SW 1271 (cell line): ENCODE measurements at regions not wholly inside any gene's neighbourhood (a gene's known extent, or its start where the extent isn't known, plus 50 kb on each side); places are given as distances from the start of the nearest gene placed in this dataset.

Source experiments
- DNase-seq, 2 experiments: peaks; one replicate each; lab custom pipeline; 2025; lab: John Stamatoyannopoulos, UW

DNA sequence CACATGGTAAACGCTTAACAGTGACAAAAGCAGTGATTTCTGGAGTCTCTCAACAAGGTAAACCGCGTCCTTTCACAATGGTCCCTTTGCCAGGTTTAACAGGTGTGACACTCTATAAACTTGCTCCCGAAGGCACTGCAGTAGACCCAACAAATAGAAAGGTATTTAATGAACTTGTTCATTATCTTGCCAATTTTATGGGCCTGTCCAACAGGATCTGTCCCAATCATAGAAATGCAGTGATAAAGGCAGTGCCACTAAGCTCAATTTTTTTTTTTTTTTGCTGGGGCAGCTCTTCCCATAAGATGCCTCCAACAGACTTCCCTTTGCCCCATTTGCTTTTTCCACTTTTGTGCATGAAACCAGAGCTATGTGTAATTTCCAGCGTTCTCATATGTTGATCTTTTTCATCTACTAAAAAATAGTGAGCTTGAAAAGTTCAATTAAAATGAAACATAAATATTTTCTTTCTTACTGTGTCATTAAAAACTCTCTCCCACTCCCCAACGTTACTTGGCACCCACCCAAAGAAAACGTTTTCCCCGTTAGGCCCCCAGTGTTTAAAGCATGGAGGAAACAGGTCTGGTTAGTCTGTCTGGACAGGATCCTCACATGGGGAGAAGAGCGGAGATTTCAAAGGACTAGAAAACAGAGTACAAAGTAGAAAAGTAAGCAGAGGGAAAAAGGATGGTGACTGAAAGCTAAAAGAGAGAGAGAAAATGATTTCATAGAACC, 80.9 kb upstream of the SPATA31D4 start:
- DNase-seq, result no peak

- DNase-seq, result peak in 1 of 2 experiments; percentile 36
Measured at GRCh38 chr9:81848472-81848871, 79.8 kb upstream of the SPATA31D4 start.

- no peak for DNase-seq
Measured at GRCh38 chr9:81849631-81850259, 78.5 kb upstream of the SPATA31D4 start.

DNA sequence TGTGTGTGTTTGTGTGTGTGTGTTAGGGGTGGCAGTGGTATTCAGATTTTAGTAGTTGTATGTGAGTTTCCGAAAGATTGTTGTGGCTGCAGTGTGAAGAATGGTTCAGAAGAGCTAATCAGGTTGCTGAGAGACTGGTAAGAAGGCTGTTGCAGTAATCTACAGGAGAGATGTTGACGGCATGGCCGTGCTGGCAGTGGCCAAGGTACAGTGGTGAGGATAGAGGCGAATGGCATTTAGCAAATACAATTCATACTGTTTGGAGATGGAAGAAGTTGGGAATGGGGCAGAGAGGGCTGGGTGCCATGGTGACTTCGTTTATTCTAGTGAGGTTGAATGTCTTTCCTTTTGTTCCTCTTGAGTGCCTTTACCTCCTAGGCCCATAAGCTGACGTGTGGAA, 77.5 kb upstream of the SPATA31D4 start:
- DNase-seq, result no peak

DNA sequence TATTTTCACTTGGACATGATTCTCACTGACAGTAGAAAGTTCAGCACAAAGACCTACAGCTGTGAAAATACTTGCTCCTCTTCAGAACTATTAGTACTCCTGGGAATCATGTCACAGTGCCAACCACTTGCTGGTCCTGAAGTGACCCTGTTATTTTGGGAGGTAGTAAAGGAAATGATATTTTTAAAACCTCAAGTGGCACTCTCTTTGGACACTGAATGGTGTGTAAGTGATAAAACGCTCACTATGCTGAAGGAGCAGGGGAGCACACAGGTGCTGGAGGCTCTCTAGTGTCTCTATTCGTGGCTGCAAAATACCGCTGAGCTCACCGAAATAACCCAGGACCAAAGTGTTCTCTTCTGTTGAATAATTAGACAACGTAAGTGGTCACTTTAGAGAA, 76.9 kb upstream of the SPATA31D4 start:
- no peak for DNase-seq

GRCh38 chr9:81852820-81853219, 75.4 kb upstream of the SPATA31D4 start:
- DNase-seq, result no peak

GRCh38 chr9:81855538-81855937, 72.7 kb upstream of the SPATA31D4 start:
- peak in 1 of 2 experiments; percentile 25 for DNase-seq

- no peak for DNase-seq
Measured at GRCh38 chr9:81858657-81859430, 69.4 kb upstream of the SPATA31D4 start.

GRCh38 chr9:81860581-81860980, 67.6 kb upstream of the SPATA31D4 start:
- no peak for DNase-seq

- DNase-seq, result peak in 1 of 2 experiments; percentile 31
Measured at GRCh38 chr9:81861644-81862043, 66.6 kb upstream of the SPATA31D4 start.

- no peak for DNase-seq
Measured at GRCh38 chr9:81868145-81868544, 60.1 kb upstream of the SPATA31D4 start.

- DNase-seq, result peak in 1 of 2 experiments; percentile 8
Measured at GRCh38 chr9:81871695-81872094, 56.5 kb upstream of the SPATA31D4 start.

- DNase-seq, result no peak
Measured at GRCh38 chr9:81874250-81874649, 54.0 kb upstream of the SPATA31D4 start.

GRCh38 chr9:81874931-81875330, 53.3 kb upstream of the SPATA31D4 start:
- DNase-seq, result no peak

- no peak for DNase-seq
Measured at GRCh38 chr9:81877047-81877446, 51.2 kb upstream of the SPATA31D4 start.
